ENCODE measurements at regions not wholly inside any gene's neighbourhood (a gene's known extent, or its start where the extent isn't known, plus 50 kb on each side); places are given as distances from the start of the nearest gene placed in this dataset.

- Mint-ChIP-seq H3K27me3 (ENCODE audit: insufficient read depth, low read depth, poor library complexity) (no peaks in the 10 kb centered on the region), H3K9me3 (no peaks in the 10 kb centered on the region; the same call in 2 of the 3 replicates), H3K27ac (no peak overlapping the region), H3K36me3 (ENCODE audit: low read depth) (peaks cover 2% of the 10 kb centered on the region; the same call in 1 of the 3 replicates), H3K4me1 (no peaks in the 10 kb centered on the region), H3K4me3 (no peak overlapping the region)
- H3K4me1 ChIP-seq (ENCODE audit: insufficient read depth) = peaks cover 3% of the 10 kb centered on the region; the same call in 1 of the 2 replicates
- peaks cover 14% of the 10 kb centered on the region; the same call in 1 of the 2 replicates for H3K36me3 ChIP-seq (ENCODE audit: insufficient read depth)
- no peak overlapping the region for H3K27ac ChIP-seq (ENCODE audit: low read depth)
- H2AFZ ChIP-seq = no peak overlapping the region
- H3K79me2 ChIP-seq (replicated peaks; ENCODE audit: insufficient read depth) = peaks cover 8% of the 10 kb centered on the region; the same call in 1 of the 2 replicates
- no peaks in the 10 kb centered on the region for H4K20me1 ChIP-seq (replicated peaks; ENCODE audit: insufficient read depth)
- H3K27me3 ChIP-seq (ENCODE audit: insufficient read depth) = no peaks in the 10 kb centered on the region
- H3K4me2 ChIP-seq = no peak overlapping the region
- H3K4me3 ChIP-seq = no peak overlapping the region
- H3F3A ChIP-seq (replicated peaks; ENCODE audit: low read depth) = 0 out of 2 replicates have a peak, but pooled peaks cover 12% of the 10 kb centered on the region
- TF ChIP-seq ZNF462 (CRISPR knock-in tag; IDR thresholded peaks at IDR 0.05) (no peak), CREB1 (CRISPR knock-in tag; IDR thresholded peaks at IDR 0.05; ENCODE audit: low read depth) (no peak), CTCF (conservative IDR thresholded peaks at IDR 0.05; ENCODE audit: low read depth in 2 of 2) (no peak), ETS1 (IDR thresholded peaks at IDR 0.05) (no peak), JUNB (IDR thresholded peaks at IDR 0.05; ENCODE audit: unreplicated experiment) (no peak), EZH2phosphoT487 (IDR thresholded peaks at IDR 0.05; ENCODE audit: unreplicated experiment) (no peak), REST (IDR thresholded peaks at IDR 0.05; ENCODE audit: unreplicated experiment) (no peak), POLR2AphosphoS5 (IDR thresholded peaks at IDR 0.05; ENCODE audit: low read depth) (no peak), NANOG (IDR thresholded peaks at IDR 0.05; ENCODE audit: borderline replicate concordance) (no peak), STAT1 (IDR thresholded peaks at IDR 0.05; ENCODE audit: unreplicated experiment) (no peak), ZNF114 (CRISPR knock-in tag; IDR thresholded peaks at IDR 0.05) (no peak), ZNF331 (CRISPR knock-in tag; IDR thresholded peaks at IDR 0.05; ENCODE audit: low read depth) (no peak), EZH2 (IDR thresholded peaks at IDR 0.05; ENCODE audit: low read depth, unreplicated experiment) (no peak)
- ATAC-seq = no peak
- no peak for DNase-seq (ENCODE audit: low spot score)
- H3K9me2 ChIP-seq (ENCODE audit: insufficient read depth) = no peaks in the 10 kb centered on the region
Measured at GRCh38 chr6:14997507-14997906, 248.4 kb upstream of the JARID2 start.
